Muscle of leg (tissue), 3 donors: ENCODE measurements at regions not wholly inside any gene's neighbourhood (a gene's known extent, or its start where the extent isn't known, plus 50 kb on each side); places are given as distances from the start of the nearest gene placed in this dataset.

ENCODE experiments used
- DNase-seq: peaks from one replicate; pipeline ENCODE4 v3.0.0; 2013
- H3K27ac ChIP-seq: one replicate; pipeline ENCODE4 v1.5.1; 2013; ENCODE audit warnings: mild to moderate bottlenecking, low read length, control low read depth
- H3K27me3 ChIP-seq: one replicate; pipeline ENCODE4 v1.6.1; 2013; ENCODE audit warnings: low read length; ENCODE audit not compliant: control insufficient read depth, insufficient read depth
- H3K36me3 ChIP-seq: one replicate; pipeline ENCODE4 v1.6.1; 2013; ENCODE audit warnings: low read length; ENCODE audit not compliant: control insufficient read depth, insufficient read depth
- H3K4me1 ChIP-seq: one replicate; pipeline ENCODE4 v1.6.1; 2013; ENCODE audit warnings: low read length; ENCODE audit not compliant: control insufficient read depth, insufficient read depth
- H3K4me3 ChIP-seq: one replicate; pipeline ENCODE4 v1.5.1; 2013; ENCODE audit warnings: low read length, control low read depth
- H3K9me3 ChIP-seq: replicated peaks from 2 replicates; pipeline ENCODE4 v1.6.1; 2013; ENCODE audit warnings: low read depth, low read length; ENCODE audit not compliant: control insufficient read depth
- WGBS: methylation state at CpG from one replicate; pipeline ENCODE4 v1.1.5; 2013; ENCODE audit warnings: missing lambda C conversion rate; ENCODE audit not compliant: insufficient coverage; 5-methylcytosine and 5-hydroxymethylcytosine counted together

DNA sequence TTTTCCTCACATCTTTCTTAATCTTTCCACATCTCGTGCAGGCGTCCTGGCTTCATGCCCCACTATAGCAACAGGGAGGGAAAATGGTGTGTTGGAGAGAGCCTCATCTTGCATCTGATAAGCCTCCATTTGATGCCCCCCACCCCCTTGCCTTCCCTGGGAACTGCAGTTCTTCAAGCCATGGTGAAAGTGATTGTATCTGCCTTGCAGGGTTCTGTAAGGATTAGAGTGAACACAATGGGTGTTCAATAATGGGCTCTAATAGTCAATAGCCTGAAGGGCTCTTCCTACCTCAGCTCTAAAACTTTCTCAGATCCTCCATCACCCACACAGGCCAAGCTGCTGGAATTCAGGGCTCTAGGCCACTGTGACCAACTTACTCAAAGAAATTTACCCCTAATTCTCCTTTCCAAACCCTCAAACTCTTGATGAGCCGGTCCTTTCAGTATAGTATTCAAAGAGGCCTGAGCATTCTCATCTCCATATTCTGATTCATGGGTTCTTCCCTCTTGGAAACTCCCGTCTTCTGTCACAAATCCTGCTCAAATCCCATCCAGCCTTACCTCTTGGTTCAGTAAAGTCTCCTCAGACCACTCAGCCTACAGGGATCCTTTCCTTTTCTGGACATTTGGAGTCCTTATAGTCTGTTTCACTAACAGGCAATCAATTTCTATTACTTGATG is 128.3 kb upstream of the TRIM2 start:
- no peak overlapping the region for H3K27ac ChIP-seq
- no peaks in the 10 kb centered on the region for H3K36me3 ChIP-seq
- 96% methylated on average over 2 of the region's 4 CpGs for WGBS
- H3K4me1 ChIP-seq = no peaks in the 10 kb centered on the region
- H3K9me3 ChIP-seq = no peaks in the 10 kb centered on the region
- H3K4me3 ChIP-seq = no peak overlapping the region
- no peaks in the 10 kb centered on the region for H3K27me3 ChIP-seq
- no peak for DNase-seq

DNA sequence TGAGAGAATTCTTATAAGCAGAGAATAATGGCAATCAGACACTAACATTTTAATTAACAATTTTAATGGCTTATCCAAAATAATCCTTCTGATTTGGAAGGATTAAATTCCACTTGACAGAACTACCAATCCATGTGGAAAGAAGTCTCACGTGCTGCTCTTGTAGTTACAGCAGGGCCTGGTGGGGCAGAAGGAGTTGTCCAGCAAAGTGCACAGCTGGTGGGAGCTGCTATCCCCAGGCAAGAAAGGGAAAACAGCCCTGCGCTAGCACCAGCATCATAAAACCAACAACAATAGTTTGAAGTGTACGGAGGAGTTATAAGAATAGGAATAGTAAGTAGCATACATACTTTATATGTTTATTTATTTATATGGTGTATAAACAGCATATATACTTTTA is 127.4 kb upstream of the TRIM2 start:
- Histone ChIP-seq H3K36me3 (no peaks in the 10 kb centered on the region), H3K4me1 (no peaks in the 10 kb centered on the region), H3K4me3 (no peak overlapping the region), H3K27me3 (no peaks in the 10 kb centered on the region), H3K9me3 (no peaks in the 10 kb centered on the region), H3K27ac (no peak overlapping the region)
- WGBS = no CpG with 5 or more reads among the region's 3 CpGs
- no peak for DNase-seq

DNA sequence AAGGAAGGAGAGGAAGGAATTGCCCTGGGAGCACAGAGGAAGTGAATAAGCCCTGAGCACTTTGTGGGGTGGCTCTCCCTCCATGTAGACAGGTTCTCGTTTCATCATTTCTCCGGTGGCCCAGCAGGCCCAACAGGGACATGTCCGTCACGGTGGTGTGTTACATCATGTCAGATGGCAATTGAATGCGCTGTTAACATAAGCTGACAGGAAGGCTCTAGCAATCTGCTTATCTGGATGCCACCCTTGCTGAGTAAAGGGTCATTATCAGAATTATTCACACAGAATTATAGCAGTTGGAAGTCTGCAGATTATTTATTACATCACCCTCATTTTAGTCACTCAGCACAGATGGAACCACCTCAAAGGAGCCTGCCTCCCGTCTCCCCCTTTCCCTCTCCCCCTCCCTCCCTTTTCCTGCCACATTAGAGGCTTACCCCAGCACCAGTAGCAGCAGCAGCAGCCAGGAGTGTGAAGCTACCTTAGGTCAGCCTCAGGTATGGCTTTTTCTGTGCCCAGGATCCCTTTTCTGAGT is 124.3 kb upstream of the TRIM2 start:
- peaks cover 3% of the 10 kb centered on the region for H3K27me3 ChIP-seq
- no peak overlapping the region for H3K4me3 ChIP-seq
- DNase-seq = no peak
- 88% methylated on average over 6 of the region's 6 CpGs for WGBS
- peaks cover 1% of the 10 kb centered on the region for H3K4me1 ChIP-seq
- H3K27ac ChIP-seq = no peak overlapping the region
- H3K9me3 ChIP-seq = no peaks in the 10 kb centered on the region
- no peaks in the 10 kb centered on the region for H3K36me3 ChIP-seq

DNA sequence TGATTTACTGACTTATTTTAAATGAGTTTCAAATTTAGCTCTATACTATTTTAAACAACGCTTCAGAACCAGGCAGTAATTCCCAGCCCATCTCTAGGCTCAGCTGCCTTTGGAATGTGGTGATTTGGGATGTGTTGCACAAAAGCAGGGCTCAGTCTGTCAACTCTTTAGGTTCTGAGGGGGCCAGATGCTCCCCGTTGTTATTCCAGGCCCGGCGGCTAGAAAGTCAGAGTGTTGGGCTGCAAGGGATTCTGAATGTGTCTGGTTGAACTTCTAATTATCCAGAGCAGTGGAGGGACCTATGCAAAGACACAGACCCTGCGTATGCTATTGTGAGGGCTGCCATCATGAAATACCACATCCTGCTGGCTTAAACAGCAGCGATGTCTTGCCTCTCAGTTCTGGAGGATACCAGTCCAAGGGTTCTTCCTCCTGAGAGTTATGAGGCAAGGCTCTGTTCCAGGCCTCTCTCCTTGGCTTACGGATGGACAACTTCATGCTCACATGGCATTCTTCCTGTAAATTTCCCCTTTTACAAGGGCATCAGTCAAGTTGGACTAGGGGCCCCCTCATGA is 123.2 kb upstream of the TRIM2 start:
- peaks cover 3% of the 10 kb centered on the region for H3K27me3 ChIP-seq
- H3K4me1 ChIP-seq = peaks cover 6% of the 10 kb centered on the region
- H3K9me3 ChIP-seq = no peaks in the 10 kb centered on the region
- H3K27ac ChIP-seq = no peak overlapping the region
- no peak for DNase-seq
- no peaks in the 10 kb centered on the region for H3K36me3 ChIP-seq
- H3K4me3 ChIP-seq = no peak overlapping the region
- WGBS = 86% methylated on average over 6 of the region's 7 CpGs

DNA sequence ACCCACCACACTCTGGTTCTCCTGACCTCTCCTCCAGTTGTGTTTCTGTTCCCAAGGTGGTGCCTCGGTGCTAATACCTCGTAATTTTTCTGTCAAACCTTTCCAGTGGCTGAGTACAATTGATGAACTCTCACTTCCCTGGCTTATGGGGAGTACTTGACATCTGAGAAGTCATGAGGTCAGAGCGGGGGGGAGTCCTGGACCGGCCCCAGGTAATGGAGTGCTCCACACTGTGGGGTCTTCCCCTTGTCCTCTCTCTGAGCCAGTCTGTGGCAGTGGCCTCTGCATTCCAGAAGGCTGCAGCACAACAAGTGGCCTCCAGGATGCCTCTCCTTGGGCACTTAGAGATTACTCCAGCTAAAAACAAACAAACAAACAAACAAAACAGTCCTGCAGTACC is 122.5 kb upstream of the TRIM2 start:
- Histone ChIP-seq H3K9me3 (no peaks in the 10 kb centered on the region), H3K27me3 (peaks cover 3% of the 10 kb centered on the region), H3K27ac (no peak overlapping the region), H3K36me3 (no peaks in the 10 kb centered on the region), H3K4me1 (peaks cover 6% of the 10 kb centered on the region), H3K4me3 (no peak overlapping the region)
- no peak for DNase-seq
- 63% methylated on average over 2 of the region's 4 CpGs for WGBS

DNA sequence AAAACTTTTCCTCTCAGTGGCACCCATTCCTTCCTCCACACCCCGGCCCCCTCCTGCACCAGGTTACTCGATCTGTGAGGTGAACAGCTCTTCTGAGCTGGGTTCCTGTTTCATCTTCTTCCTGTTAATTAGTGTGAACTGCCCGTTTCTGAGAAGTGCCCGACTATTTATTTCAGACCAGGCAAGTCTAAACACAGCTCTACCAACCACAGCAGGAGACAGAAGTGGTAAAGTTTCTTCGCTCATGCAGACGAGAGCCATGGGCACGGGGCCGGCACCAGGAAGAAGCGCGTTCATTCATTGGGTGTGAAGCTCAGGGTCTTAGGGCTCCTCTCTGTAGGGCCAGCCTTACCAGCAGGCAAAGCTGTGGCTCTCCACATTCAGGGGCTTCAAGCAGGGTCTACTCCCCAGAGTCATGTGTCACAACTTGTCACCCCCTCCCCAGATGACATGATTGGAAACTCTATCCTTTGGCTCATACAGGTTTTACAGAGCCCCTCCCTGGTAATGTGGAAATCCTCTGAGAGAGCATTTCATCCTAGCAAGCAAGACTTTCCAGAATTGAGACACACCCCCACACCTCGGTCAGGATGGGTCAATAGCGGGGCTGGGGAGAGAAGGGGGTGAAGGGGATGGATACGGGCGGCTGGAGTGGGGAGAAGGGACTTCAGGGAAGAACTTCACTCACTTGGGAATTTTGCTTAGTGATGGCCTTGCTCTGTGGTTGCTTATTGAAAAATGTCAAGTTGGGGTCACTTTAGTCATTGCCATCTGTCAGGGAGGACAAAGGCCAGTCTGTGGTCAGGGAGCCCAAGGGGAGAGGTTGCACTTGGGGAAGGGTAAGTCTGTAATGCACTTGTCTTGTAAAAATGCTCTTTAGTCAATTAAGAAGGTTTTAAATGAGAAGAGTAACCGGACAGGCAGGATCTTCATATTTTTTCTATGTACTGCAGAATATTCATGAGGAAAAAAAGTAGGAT is 121.6 kb upstream of the TRIM2 start:
- WGBS = 82% methylated on average over 10 of the region's 15 CpGs
- H3K4me3 ChIP-seq = no peak overlapping the region
- H3K27me3 ChIP-seq = peaks cover 3% of the 10 kb centered on the region
- H3K9me3 ChIP-seq = no peaks in the 10 kb centered on the region
- H3K4me1 ChIP-seq = peaks cover 6% of the 10 kb centered on the region
- no peak for DNase-seq
- H3K36me3 ChIP-seq = no peaks in the 10 kb centered on the region
- no peak overlapping the region for H3K27ac ChIP-seq

DNA sequence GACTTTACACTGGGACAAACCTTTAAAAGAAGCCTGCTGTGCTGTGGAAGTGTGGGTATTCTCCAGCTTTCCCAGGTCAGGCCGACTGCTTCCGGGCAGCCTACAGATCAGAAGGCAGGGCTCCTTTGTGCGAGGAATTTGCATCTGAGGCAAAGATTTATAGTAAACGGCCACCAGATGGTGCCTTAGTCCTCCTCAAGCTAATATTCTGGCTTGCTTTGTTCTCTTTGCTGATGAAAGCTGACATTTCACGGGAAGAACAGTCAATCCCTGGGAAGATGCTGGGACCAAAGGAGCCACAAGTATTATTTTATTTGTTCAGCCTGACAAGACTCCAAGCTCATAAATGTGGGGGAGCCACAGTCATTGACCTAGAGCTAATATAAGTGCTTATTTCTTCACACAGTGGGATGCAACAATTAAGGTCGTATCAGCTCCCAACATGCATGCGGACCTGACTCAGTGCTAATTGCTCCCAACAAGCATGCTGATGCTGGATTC is 120.7 kb upstream of the TRIM2 start:
- peaks cover 6% of the 10 kb centered on the region for H3K4me1 ChIP-seq
- H3K9me3 ChIP-seq = no peaks in the 10 kb centered on the region
- no peaks in the 10 kb centered on the region for H3K36me3 ChIP-seq
- H3K4me3 ChIP-seq = no peak overlapping the region
- DNase-seq = peak; percentile 79
- H3K27me3 ChIP-seq = peaks cover 3% of the 10 kb centered on the region
- H3K27ac ChIP-seq = no peak overlapping the region
- WGBS = 0% methylated on average over 4 of the region's 7 CpGs

DNA sequence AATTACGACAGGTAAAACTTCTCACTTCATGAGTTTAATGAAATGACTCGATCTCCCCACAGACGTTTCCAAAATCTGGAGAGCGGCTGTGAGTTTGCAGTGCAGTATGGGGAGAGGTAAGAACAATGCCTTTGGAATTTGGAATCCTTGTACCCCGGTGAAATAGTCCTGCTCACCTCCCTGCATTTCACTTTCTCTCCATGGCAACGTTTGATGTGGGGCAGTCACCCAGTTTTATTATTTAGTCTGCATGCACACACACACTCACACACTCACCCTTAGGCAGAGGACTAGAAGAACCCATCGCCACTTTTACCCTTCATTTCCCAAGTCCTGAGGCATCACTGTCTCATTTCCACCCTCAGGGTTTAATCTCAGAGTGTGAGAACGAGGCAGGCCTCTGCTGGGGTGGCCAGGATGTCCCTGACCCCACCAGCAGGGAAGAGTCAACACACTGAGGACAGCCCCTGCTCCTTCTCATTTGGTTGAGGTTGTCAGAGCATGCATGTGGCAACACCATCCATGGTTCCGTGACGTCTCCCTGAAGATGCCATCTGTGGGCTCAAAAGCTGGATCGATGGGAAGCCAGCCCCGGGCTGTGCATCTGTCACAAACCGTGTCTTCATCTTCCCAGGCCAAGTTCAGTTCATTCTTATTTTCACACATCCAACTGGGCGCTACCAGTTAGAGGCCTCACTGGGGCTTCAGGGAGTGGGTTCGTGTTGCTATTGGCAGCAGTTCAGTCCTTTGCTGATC is 119.8 kb upstream of the TRIM2 start:
- WGBS = 91% methylated on average over 9 of the region's 15 CpGs
- H3K4me1 ChIP-seq = peaks cover 6% of the 10 kb centered on the region
- H3K36me3 ChIP-seq = no peaks in the 10 kb centered on the region
- peaks cover 3% of the 10 kb centered on the region for H3K27me3 ChIP-seq
- no peaks in the 10 kb centered on the region for H3K9me3 ChIP-seq
- DNase-seq = no peak
- H3K4me3 ChIP-seq = no peak overlapping the region
- no peak overlapping the region for H3K27ac ChIP-seq

DNA sequence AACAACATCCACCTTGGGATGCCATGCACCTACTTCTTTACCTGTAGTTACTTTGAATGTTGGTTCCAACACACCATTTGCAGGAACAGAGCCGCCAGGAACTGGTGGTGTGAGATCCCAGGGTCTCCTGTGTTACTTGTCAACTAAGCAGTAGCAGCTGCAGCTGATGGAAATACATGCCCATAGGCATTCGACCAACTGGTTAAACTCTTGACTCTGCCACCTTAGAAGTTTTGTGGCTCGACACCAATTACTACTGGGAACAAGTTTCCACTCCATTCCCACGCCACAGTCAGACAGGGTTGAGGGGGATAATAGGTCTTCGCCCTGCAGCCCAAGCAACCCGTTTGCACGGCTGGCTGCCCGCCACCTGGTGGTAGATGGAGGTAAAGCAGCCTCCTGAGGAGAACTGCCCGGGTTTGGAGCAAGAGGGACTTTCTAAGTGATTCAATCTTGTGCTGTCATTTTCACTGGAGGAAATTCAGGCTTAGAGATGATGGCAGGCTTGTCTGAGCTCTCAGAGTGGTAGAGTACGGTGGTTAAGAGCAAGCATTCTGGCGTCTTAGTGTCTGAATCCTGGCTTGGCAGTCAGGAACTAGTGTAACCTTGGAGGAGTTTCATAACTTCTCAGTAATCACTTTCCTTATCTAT is 119.1 kb upstream of the TRIM2 start:
- peaks cover 6% of the 10 kb centered on the region for H3K4me1 ChIP-seq
- H3K27me3 ChIP-seq = peaks cover 3% of the 10 kb centered on the region
- no peaks in the 10 kb centered on the region for H3K36me3 ChIP-seq
- 3% methylated on average over 6 of the region's 11 CpGs for WGBS
- H3K27ac ChIP-seq = no peak overlapping the region
- H3K4me3 ChIP-seq = no peak overlapping the region
- H3K9me3 ChIP-seq = no peaks in the 10 kb centered on the region
- DNase-seq = peak; percentile 73
